ENCODE measurements at regions not wholly inside any gene's neighbourhood (a gene's known extent, or its start where the extent isn't known, plus 50 kb on each side); places are given as distances from the start of the nearest gene placed in this dataset.

- Histone ChIP-seq H3K36me3 (ENCODE audit: control insufficient read depth in 2 of 4, insufficient read depth in 4 of 4, low read length in 3 of 4) (no peaks in the 10 kb centered on the region), H2AK5ac (ENCODE audit: low read depth, low read length) (no peak overlapping the region), H3K4me3 (ENCODE audit: extremely low read depth in 1 of 4, insufficient read depth in 2 of 4, low read depth in 3 of 4, low read length in 4 of 4) (no peak overlapping the region), H3K18ac (ENCODE audit: extremely low read depth, low read length) (no peak overlapping the region), H3K4ac (replicated peaks; ENCODE audit: insufficient read length, low read depth, low read length) (no peak overlapping the region), H3K56ac (replicated peaks; ENCODE audit: insufficient read length, low read depth, low read length) (no peak overlapping the region), H4K8ac (ENCODE audit: extremely low read depth, insufficient read depth, low read length) (no peak overlapping the region), H2BK15ac (ENCODE audit: low read length) (no peak overlapping the region), H2BK5ac (ENCODE audit: low read depth, low read length) (no peak overlapping the region), H3K4me2 (ENCODE audit: insufficient read depth in 1 of 2, low read depth in 2 of 2, low read length in 2 of 2) (no peak overlapping the region), H2BK20ac (ENCODE audit: low read length) (no peak overlapping the region), H2BK12ac (ENCODE audit: low read depth, low read length) (no peak overlapping the region), H4K20me1 (replicated peaks in 1 of 2; ENCODE audit: control insufficient read depth in 1 of 2, insufficient read depth in 2 of 2, low read length in 2 of 2) (no peaks in the 10 kb centered on the region), H3K23me2 (ENCODE audit: low read depth, low read length) (no peaks in the 10 kb centered on the region), H4K91ac (replicated peaks; ENCODE audit: insufficient read length, low read length) (no peak overlapping the region), H3K14ac (ENCODE audit: insufficient read length) (no peak overlapping the region), H3K9ac (replicated peaks in 1 of 4; ENCODE audit: extremely low read depth in 1 of 4, low read depth in 3 of 4, low read length in 3 of 4) (no peak overlapping the region), H3K23ac (ENCODE audit: insufficient read length) (no peak overlapping the region), H3K27me3 (replicated peaks in 1 of 4; ENCODE audit: control insufficient read depth in 3 of 4, extremely low read depth in 1 of 4, insufficient read depth in 3 of 4, low read length in 3 of 4) (no peaks in the 10 kb centered on the region), H3K4me1 (replicated peaks in 1 of 4; ENCODE audit: control insufficient read depth in 3 of 4, insufficient read depth in 4 of 4, low read length in 3 of 4) (no peaks in the 10 kb centered on the region), H3K9me3 (ENCODE audit: insufficient read depth in 2 of 2, low read depth in 1 of 2, low read length in 1 of 2) (no peaks in the 10 kb centered on the region), H3K79me2 (ENCODE audit: control insufficient read depth in 1 of 2, insufficient read depth in 2 of 2, low read length in 2 of 2) (no peaks in the 10 kb centered on the region), H2BK120ac (replicated peaks; ENCODE audit: low read depth, low read length) (no peak overlapping the region), H3K79me1 (ENCODE audit: low read depth, low read length) (no peaks in the 10 kb centered on the region), H2AFZ (ENCODE audit: low read length) (no peak overlapping the region), H4K5ac (ENCODE audit: insufficient read length, low read depth, low read length) (no peak overlapping the region), H3K27ac (ENCODE audit: low read depth, low read length) (no peak overlapping the region)
- DNase-seq (ENCODE audit: low read depth in 1 of 2, low spot score in 2 of 2) (no peak), FAIRE-seq (no peak)
- 84% methylated on average over 1 of the region's 1 CpG; no CpG with 5 or more reads in 1 of the 2 experiments for WGBS, 2 experiments (ENCODE audit: extremely low coverage in 1 of 2, insufficient coverage in 1 of 2, insufficient read length in 1 of 2, insufficient replicate concordance in 2 of 2, low coverage in 1 of 2, low lambda C conversion rate in 2 of 2, missing lambda C conversion rate in 1 of 2)
- TF ChIP-seq PHF8 (conservative IDR thresholded peaks at IDR 0.05; ENCODE audit: low read depth, low read length) (no peak), TAF1 (IDR thresholded peaks at IDR 0.05; ENCODE audit: low read depth, low read length) (no peak), SP1 (IDR thresholded peaks at IDR 0.05; ENCODE audit: low read depth, low read length) (no peak), USF2 (IDR thresholded peaks at IDR 0.05; ENCODE audit: low read length) (no peak), YY1 (IDR thresholded peaks at IDR 0.05; ENCODE audit: low read depth, low read length) (no peak)
- POLR2A ChIA-PET (ENCODE audit: partially characterized antibody), result interaction anchor here (0.9 kb wide), 1 partner anchor 9 kb away, joined by 3 read pairs; no protein-coding TSS in a partner anchor
- CTCF ChIA-PET (ENCODE audit: partially characterized antibody), result interaction anchor here (0.6 to 2.8 kb wide), 8 partner anchors 9 to 1321 kb away, joined by 3 to 12 read pairs (median 4); no protein-coding TSS in a partner anchor
Observed at GRCh38 chr16:72464052-72464451, 292.1 kb upstream of the PMFBP1 start.
